IMR-90 (cell line): ENCODE measurements at regions not wholly inside any gene's neighbourhood (a gene's known extent, or its start where the extent isn't known, plus 50 kb on each side); places are given as distances from the start of the nearest gene placed in this dataset.

Source experiments
- ATAC-seq: fragments of 200-7000 bp; cut with Tn5 transposase; 2 replicates; pipeline ENCODE4 v1.9.1; 2020; ENCODE audit warnings: low read depth, mild to moderate bottlenecking, moderate library complexity
- BruUV-seq: library from RNA; stranded (reverse); fragments of 400-500 nt; replicated peaks from 2 replicates; lab custom pipeline; 2021; lab: Mats Ljungman, UMichigan
- CTCF ChIA-PET: fragments of 300-600 bp; formaldehyde crosslinking; extraction: SDS; loops from one replicate; lab custom pipeline; 2021; ENCODE audit warnings: antibody characterized with exemption; lab: Yijun Ruan, JAX
- POLR2A ChIA-PET: fragments of 300-600 bp; sonication (Branson Sonifier 250); formaldehyde crosslinking; loops from one replicate; lab custom pipeline; 2022; ENCODE audit warnings: antibody characterized with exemption; ENCODE audit not compliant: unreplicated experiment; lab: Charles Lee
- DNase-seq: peaks from one replicate; pipeline ENCODE4 v3.0.0; 2013
- H2AFZ ChIP-seq: replicated peaks from 2 replicates; pipeline ENCODE3; 2013; ENCODE audit warnings: low read length, mild to moderate bottlenecking; ENCODE audit not compliant: poor library complexity
- H2AK5ac ChIP-seq: 2 replicates; pipeline ENCODE4 v1.6.1; 2013; ENCODE audit warnings: low read depth, low read length, inconsistent platforms
- H2AK9ac ChIP-seq: replicated peaks from 2 replicates; pipeline ENCODE3; 2013; ENCODE audit warnings: mild to moderate bottlenecking, low read depth, low read length, moderate library complexity; ENCODE audit not compliant: poor library complexity
- H2BK120ac ChIP-seq: 2 replicates; pipeline ENCODE4 v1.6.1; 2013; ENCODE audit warnings: low read depth, low read length, inconsistent platforms
- H2BK15ac ChIP-seq: 3 replicates; pipeline ENCODE4 v1.6.1; 2013; ENCODE audit warnings: low read depth, low read length, inconsistent platforms
- H2BK20ac ChIP-seq: 2 replicates; pipeline ENCODE4 v1.6.1; 2013; ENCODE audit warnings: low read depth, mild to moderate bottlenecking, inconsistent platforms, low read length, moderate library complexity
- H2BK5ac ChIP-seq: 2 replicates; pipeline ENCODE4 v1.6.1; 2013; ENCODE audit warnings: mild to moderate bottlenecking, low read depth, low read length, inconsistent platforms; ENCODE audit not compliant: poor library complexity, severe bottlenecking
- H3K14ac ChIP-seq: replicated peaks from 2 replicates; pipeline ENCODE4 v1.6.1; 2013; ENCODE audit warnings: low read depth, low read length, inconsistent platforms
- H3K18ac ChIP-seq: 2 replicates; pipeline ENCODE4 v1.6.1; 2013; ENCODE audit warnings: low read depth, low read length, control low read depth
- H3K23ac ChIP-seq: 2 replicates; pipeline ENCODE4 v1.6.1; 2013; ENCODE audit warnings: low read depth, low read length, inconsistent platforms
- H3K27ac ChIP-seq: 2 replicates; pipeline ENCODE4 v1.5.1; 2013; ENCODE audit warnings: mild to moderate bottlenecking, control low read depth, low read length; ENCODE audit not compliant: insufficient read depth
- H3K27me3 ChIP-seq: 2 replicates; pipeline ENCODE4 v1.6.1; 2013; ENCODE audit warnings: low read length; ENCODE audit not compliant: control insufficient read depth, insufficient read depth
- H3K36me3 ChIP-seq: 2 replicates; pipeline ENCODE4 v1.6.1; 2013; ENCODE audit warnings: low read length, mixed read lengths; ENCODE audit not compliant: control insufficient read depth, insufficient read depth
- H3K4ac ChIP-seq: 2 replicates; pipeline ENCODE4 v1.6.1; 2013; ENCODE audit warnings: low read depth, low read length, inconsistent platforms
- H3K4me1 ChIP-seq: 2 replicates; pipeline ENCODE4 v1.6.1; 2013; ENCODE audit warnings: low read length, mixed read lengths; ENCODE audit not compliant: control insufficient read depth, insufficient read depth
- H3K4me2 ChIP-seq: 2 replicates; pipeline ENCODE4 v1.6.1; 2013; ENCODE audit warnings: low read depth, mild to moderate bottlenecking, control low read depth, low read length, moderate library complexity
- H3K4me3 ChIP-seq: 2 replicates; pipeline ENCODE4 v1.5.1; 2013; ENCODE audit warnings: low read depth, mild to moderate bottlenecking, control low read depth, low read length, moderate library complexity; ENCODE audit not compliant: insufficient read depth
- H3K56ac ChIP-seq: 2 replicates; pipeline ENCODE4 v1.6.1; 2013; ENCODE audit warnings: low read length, inconsistent platforms; ENCODE audit not compliant: insufficient read depth; ENCODE audit errors: extremely low read depth
- H3K79me1 ChIP-seq, 2 experiments: 2 replicates each; pipeline ENCODE4 v1.6.1; 2013; ENCODE audit warnings: low read length in 2 of 2, inconsistent platforms in 1 of 2, low read depth in 1 of 2
- H3K9ac ChIP-seq: 2 replicates; pipeline ENCODE4 v1.6.1; 2013; ENCODE audit warnings: low read depth, low read length, control low read depth
- H3K9me1 ChIP-seq: 2 replicates; pipeline ENCODE4 v1.6.1; 2013; ENCODE audit warnings: low read length, inconsistent platforms; ENCODE audit not compliant: insufficient read depth
- H3K9me3 ChIP-seq: 2 replicates; pipeline ENCODE4 v1.6.1; 2013; ENCODE audit warnings: low read length; ENCODE audit not compliant: control insufficient read depth, insufficient read depth
- H4K20me1 ChIP-seq: 2 replicates; pipeline ENCODE4 v1.6.1; 2013; ENCODE audit warnings: low read length, inconsistent platforms; ENCODE audit not compliant: insufficient read depth
- H4K5ac ChIP-seq: 2 replicates; pipeline ENCODE4 v1.6.1; 2013; ENCODE audit warnings: mild to moderate bottlenecking, low read depth, low read length, control low read depth
- H4K8ac ChIP-seq, 2 experiments: 2 replicates each; pipeline ENCODE4 v1.6.1; 2013; ENCODE audit warnings: low read depth in 2 of 2, low read length in 2 of 2, control low read depth in 1 of 2, inconsistent platforms in 1 of 2
- H4K91ac ChIP-seq: 2 replicates; pipeline ENCODE4 v1.6.1; 2013; ENCODE audit warnings: low read depth, low read length, inconsistent platforms; ENCODE audit not compliant: insufficient read depth
- CEBPB ChIP-seq: IDR thresholded peaks from 2 replicates; pipeline ENCODE4 v1.6.1; 2012; ENCODE audit warnings: low read depth, low read length, improper control_type of control experiment
- CTCF ChIP-seq: conservative IDR thresholded peaks from 2 replicates; pipeline ENCODE4 v1.5.1; 2012; ENCODE audit warnings: mild to moderate bottlenecking, low read depth, low read length, improper control_type of control experiment
- ELK1 ChIP-seq: fragments of 150-350 bp; IDR thresholded peaks from 2 replicates; pipeline ENCODE4 v1.6.1; 2016; ENCODE audit warnings: low read depth, mild to moderate bottlenecking, low read length, moderate library complexity, borderline replicate concordance
- MAZ ChIP-seq: IDR thresholded peaks from 2 replicates; pipeline ENCODE4 v1.6.1; 2012; ENCODE audit warnings: low read depth, mild to moderate bottlenecking, low read length, improper control_type of control experiment, moderate library complexity, borderline replicate concordance
- MXI1 ChIP-seq: IDR thresholded peaks from 2 replicates; pipeline ENCODE4 v1.6.1; 2012; ENCODE audit warnings: low read depth, mild to moderate bottlenecking, low read length, moderate library complexity, borderline replicate concordance
- NFE2L2 ChIP-seq: fragments of 150-350 bp; IDR thresholded peaks from 2 replicates; pipeline ENCODE4 v1.6.1; 2016; ENCODE audit warnings: low read depth, mild to moderate bottlenecking, low read length
- RAD21 ChIP-seq: IDR thresholded peaks from 2 replicates; pipeline ENCODE4 v1.6.1; 2012; ENCODE audit warnings: low read length, improper control_type of control experiment
- RFX5 ChIP-seq: IDR thresholded peaks from 2 replicates; pipeline ENCODE4 v1.8.0; 2012; ENCODE audit warnings: low read depth, mild to moderate bottlenecking, low read length, moderate library complexity
- SMC3 ChIP-seq: fragments of 150-350 bp; IDR thresholded peaks from 2 replicates; pipeline ENCODE4 v1.6.1; 2016; ENCODE audit warnings: low read depth, mild to moderate bottlenecking, antibody characterized with exemption, low read length, moderate library complexity
- USF2 ChIP-seq: fragments of 150-350 bp; IDR thresholded peaks from 2 replicates; pipeline ENCODE4 v1.6.1; 2017; ENCODE audit warnings: mild to moderate bottlenecking, antibody characterized with exemption, low read length, low read depth
- WGBS, 2 experiments: methylation state at CpG; one replicate each; pipeline versions ENCODE4 v1.1.5 to v1.1.7; 2013; ENCODE audit warnings: missing lambda C conversion rate in 2 of 2; ENCODE audit not compliant: insufficient read length in 1 of 2; ENCODE audit errors: extremely low coverage in 2 of 2; 5-methylcytosine and 5-hydroxymethylcytosine counted together
- dilution Hi-C: fragments of 300-500 bp; cut with HindIII; formaldehyde crosslinking; loops from one replicate; pipeline ENCODE4 v1.14.3; 2018; ENCODE audit warnings: low sequenced_read_pairs; ENCODE audit not compliant: unreplicated experiment
- in situ Hi-C: fragments of 300-500 bp; cut with MboI; formaldehyde crosslinking; loops from 3 replicates; pipeline ENCODE4 v1.14.3; 2019; ENCODE audit warnings: low sequenced_read_pairs, inconsistent platforms, mixed read lengths
- intact Hi-C: fragments of 100-400 bp; cut with micrococcal nuclease; formaldehyde crosslinking; loops from 2 replicates; pipeline ENCODE4 v1.10.0; 2022

GRCh38 chr14:82830596-82830995 lies 1296.9 kb upstream of the SEL1L start:
- no peaks in the 10 kb centered on the region for H3K4me1 ChIP-seq
- no peak overlapping the region for H4K5ac ChIP-seq
- no peaks in the 10 kb centered on the region for H3K9me3 ChIP-seq
- no peak overlapping the region for H3K18ac ChIP-seq
- H2BK120ac ChIP-seq, result no peak overlapping the region
- H3K9ac ChIP-seq, result no peak overlapping the region
- intact Hi-C loops (no loop called here), dilution Hi-C loops (no loop called here), in situ Hi-C loops (no loop called here)
- no peak overlapping the region for H2BK20ac ChIP-seq
- H3K23ac ChIP-seq, result no peak overlapping the region
- DNase-seq, result no peak
- no peak overlapping the region for H4K91ac ChIP-seq
- no peaks in the 10 kb centered on the region for H3K9me1 ChIP-seq
- no peak overlapping the region for H2AK9ac ChIP-seq
- no CpG with 5 or more reads among the region's 4 CpGs for WGBS, 2 experiments
- no peak overlapping the region for H2AK5ac ChIP-seq
- H2AFZ ChIP-seq, result no peak overlapping the region
- H2BK15ac ChIP-seq, result no peak overlapping the region
- no peaks in the 10 kb centered on the region for H3K36me3 ChIP-seq
- H4K8ac ChIP-seq, result no peak overlapping the region
- H2BK5ac ChIP-seq, result no peak overlapping the region
- TF ChIP-seq SMC3 (no peak), MXI1 (no peak), RFX5 (no peak), CTCF (no peak), ELK1 (no peak), MAZ (no peak), CEBPB (no peak), NFE2L2 (no peak), USF2 (no peak), RAD21 (no peak)
- H3K4ac ChIP-seq, result no peak overlapping the region
- no peak overlapping the region for H3K56ac ChIP-seq
- no peak overlapping the region for H3K4me2 ChIP-seq
- ChIA-PET CTCF (no interaction called here), POLR2A (no interaction called here)
- no TSS peak for BruUV-seq
- H3K27me3 ChIP-seq, result no peaks in the 10 kb centered on the region
- H3K4me3 ChIP-seq, result no peak overlapping the region
- no peak overlapping the region for H3K14ac ChIP-seq
- H4K20me1 ChIP-seq, result no peaks in the 10 kb centered on the region
- no peaks in the 10 kb centered on the region for H3K79me1 ChIP-seq
- H3K27ac ChIP-seq, result no peak overlapping the region
- no peak for ATAC-seq
